Upper lobe of right lung (tissue), 1 donor: ENCODE measurements at regions not wholly inside any gene's neighbourhood (a gene's known extent, or its start where the extent isn't known, plus 50 kb on each side); places are given as distances from the start of the nearest gene placed in this dataset.
"Not testable (repeated sequence)": the region's sequence is repeated elsewhere in the genome, so short reads cannot be mapped to it uniquely, and the experiment has no call there.

Experiments used
- ATAC-seq: fragments of 200-7000 bp; cut with Tn5 transposase; one replicate; pipeline ENCODE4 v1.9.1; 2020; ENCODE audit warnings: mild to moderate bottlenecking, moderate library complexity
- DNase-seq: peaks from one replicate; pipeline ENCODE4 v3.0.0-alpha.2; 2020
- H3K27ac ChIP-seq: fragments of 200-600 bp; one replicate; pipeline ENCODE4 v1.8.0; 2022
- H3K27me3 ChIP-seq: fragments of 200-600 bp; one replicate; pipeline ENCODE4 v1.8.0; 2022; ENCODE audit warnings: mild to moderate bottlenecking
- H3K36me3 ChIP-seq: fragments of 200-600 bp; one replicate; pipeline ENCODE4 v1.8.0; 2022
- H3K4me1 ChIP-seq: fragments of 200-600 bp; one replicate; pipeline ENCODE4 v1.8.0; 2022
- H3K4me3 ChIP-seq: fragments of 200-600 bp; one replicate; pipeline ENCODE4 v1.8.0; 2022; ENCODE audit warnings: mild to moderate bottlenecking
- H3K9me3 ChIP-seq: fragments of 200-600 bp; one replicate; pipeline ENCODE4 v1.8.0; 2022
- CTCF ChIP-seq: fragments of 200-600 bp; IDR thresholded peaks from one replicate; pipeline ENCODE4 v1.8.0; 2022; ENCODE audit warnings: antibody characterized with exemption
- intact Hi-C: fragments of 100-400 bp; cut with DNase I; formaldehyde crosslinking; loops from one replicate; pipeline ENCODE4 v1.11.0; 2022
- donor health status: DM: no; HTN: yes; CAD: no; lungs with severe emphysema.

- no peak overlapping the region for H3K27ac ChIP-seq
- intact Hi-C loops: no loop called here
- ATAC-seq: no peak
- H3K36me3 ChIP-seq: no peaks in the 10 kb centered on the region
- no peaks in the 10 kb centered on the region for H3K9me3 ChIP-seq
- H3K4me1 ChIP-seq: peaks cover 3% of the 10 kb centered on the region
- H3K27me3 ChIP-seq: no peaks in the 10 kb centered on the region
- no peak overlapping the region for H3K4me3 ChIP-seq
- TF ChIP-seq CTCF: no peak
- no peak for DNase-seq
These were observed 514.4 kb upstream of the TBL1XR1 start for GRCh38 chr3:177711637-177712036.

DNA sequence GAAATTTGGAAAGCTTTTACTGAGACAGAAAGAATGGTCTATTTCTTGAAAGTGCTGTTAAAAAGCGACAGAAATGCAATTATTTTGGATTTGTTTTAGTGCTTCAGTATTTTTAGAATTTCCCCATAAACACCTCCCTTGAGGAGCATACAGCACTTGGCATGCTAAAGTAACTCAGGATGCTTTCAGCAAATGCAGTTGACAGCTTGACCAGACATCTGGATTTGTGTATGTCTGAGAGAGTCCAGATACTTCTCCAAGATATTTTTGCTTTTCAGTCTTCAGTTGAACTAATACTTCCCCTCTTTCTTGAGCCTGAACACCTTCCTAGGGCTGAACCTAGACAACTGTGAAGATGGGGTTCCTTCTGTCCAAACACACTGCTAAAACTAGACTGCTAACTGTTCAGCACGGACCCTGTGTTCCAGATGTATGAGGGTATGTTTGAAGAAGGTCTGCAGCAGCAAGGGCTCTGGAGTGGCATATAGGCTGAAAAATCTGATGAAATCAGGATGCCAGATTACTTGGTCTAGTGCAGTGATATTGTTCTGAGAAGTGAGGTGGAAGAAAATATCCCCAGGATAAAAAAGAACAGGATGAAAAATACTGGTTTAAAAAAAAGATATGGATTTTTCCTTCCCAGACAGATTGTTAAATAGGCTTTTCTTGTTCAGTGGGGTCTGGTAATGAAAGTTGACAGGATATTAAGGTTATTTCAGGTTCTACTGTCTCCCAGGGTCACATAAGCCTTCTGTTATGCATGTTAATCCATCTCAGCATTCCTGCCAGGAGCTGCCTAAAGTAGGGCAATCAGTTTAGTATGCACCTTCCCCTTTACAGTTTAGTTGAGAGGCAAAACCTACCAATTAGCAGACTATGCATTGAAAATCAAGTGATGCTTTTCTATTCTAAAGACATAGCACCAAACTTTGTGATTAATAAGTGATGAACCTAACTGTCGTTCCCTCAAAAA, 516.9 kb upstream of the TBL1XR1 start:
- ATAC-seq: no peak
- intact Hi-C loops: no loop called here
- TF ChIP-seq CTCF: no peak

DNA sequence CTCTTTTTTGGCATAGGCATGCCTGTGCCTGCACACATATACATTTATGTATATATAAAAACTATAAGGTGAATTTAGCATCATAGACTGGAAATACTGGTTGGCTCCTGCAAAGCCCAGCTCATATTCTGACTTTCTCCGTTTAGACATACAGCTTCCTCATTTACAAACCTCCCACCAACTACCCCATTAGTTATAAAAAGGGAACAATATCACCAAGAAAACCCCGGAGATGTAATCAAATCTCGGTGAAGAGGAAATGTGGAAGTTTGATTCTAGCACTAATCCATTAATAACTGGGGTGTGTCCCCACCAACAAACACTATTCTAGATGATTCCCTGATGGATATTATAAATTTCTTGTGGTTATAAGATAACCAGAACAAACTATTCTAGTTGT, 517.7 kb upstream of the TBL1XR1 start:
- TF ChIP-seq CTCF: no peak
- no peak overlapping the region for H3K4me3 ChIP-seq
- H3K27ac ChIP-seq: no peak overlapping the region
- DNase-seq (no peak), ATAC-seq (peak; percentile 72)
- intact Hi-C loops: no loop called here
- no peaks in the 10 kb centered on the region for H3K36me3 ChIP-seq
- no peaks in the 10 kb centered on the region for H3K9me3 ChIP-seq
- no peaks in the 10 kb centered on the region for H3K27me3 ChIP-seq
- H3K4me1 ChIP-seq: peaks cover 3% of the 10 kb centered on the region

More for the DNA sequence above, 516.9 kb upstream of the TBL1XR1 start:
- Histone ChIP-seq H3K4me3 (no peak overlapping the region), H3K36me3 (no peaks in the 10 kb centered on the region), H3K4me1 (peaks cover 3% of the 10 kb centered on the region), H3K9me3 (no peaks in the 10 kb centered on the region), H3K27ac (no peak overlapping the region), H3K27me3 (no peaks in the 10 kb centered on the region)
- DNase-seq: no peak

DNA sequence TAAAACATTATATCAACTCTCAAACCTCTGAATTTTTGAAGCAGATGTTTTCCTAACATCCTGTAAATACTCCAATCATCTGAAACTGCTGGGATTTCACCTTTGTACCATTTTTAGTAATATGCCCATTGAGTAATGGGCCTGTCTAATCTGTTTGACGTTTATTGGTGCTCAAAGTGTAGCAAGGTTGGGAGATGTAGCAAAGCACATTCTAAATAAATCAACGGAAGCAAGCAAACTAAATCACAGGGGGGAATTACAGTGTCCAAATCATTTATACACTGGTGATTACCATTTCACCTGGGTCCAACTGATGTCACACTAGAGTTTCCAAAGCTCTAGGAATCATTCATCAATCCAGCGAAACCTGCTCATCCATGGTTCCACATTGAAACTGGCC, 518.7 kb upstream of the TBL1XR1 start:
- peaks cover 3% of the 10 kb centered on the region for H3K4me1 ChIP-seq
- H3K36me3 ChIP-seq: no peaks in the 10 kb centered on the region
- no peaks in the 10 kb centered on the region for H3K9me3 ChIP-seq
- DNase-seq: no peak
- H3K27me3 ChIP-seq: no peaks in the 10 kb centered on the region
- intact Hi-C loops: no loop called here
- H3K4me3 ChIP-seq: no peak overlapping the region
- H3K27ac ChIP-seq: no peak overlapping the region
- TF ChIP-seq CTCF: no peak
- no peak for ATAC-seq

GRCh38 chr3:177720927-177721326, 523.6 kb upstream of the TBL1XR1 start:
- H3K27me3 ChIP-seq, H3K9me3 ChIP-seq, H3K36me3 ChIP-seq, H3K27ac ChIP-seq, ATAC-seq, H3K4me3 ChIP-seq, DNase-seq, intact Hi-C loops: not testable (repeated sequence)
- peaks cover 44% of the 10 kb centered on the region for H3K4me1 ChIP-seq

DNA sequence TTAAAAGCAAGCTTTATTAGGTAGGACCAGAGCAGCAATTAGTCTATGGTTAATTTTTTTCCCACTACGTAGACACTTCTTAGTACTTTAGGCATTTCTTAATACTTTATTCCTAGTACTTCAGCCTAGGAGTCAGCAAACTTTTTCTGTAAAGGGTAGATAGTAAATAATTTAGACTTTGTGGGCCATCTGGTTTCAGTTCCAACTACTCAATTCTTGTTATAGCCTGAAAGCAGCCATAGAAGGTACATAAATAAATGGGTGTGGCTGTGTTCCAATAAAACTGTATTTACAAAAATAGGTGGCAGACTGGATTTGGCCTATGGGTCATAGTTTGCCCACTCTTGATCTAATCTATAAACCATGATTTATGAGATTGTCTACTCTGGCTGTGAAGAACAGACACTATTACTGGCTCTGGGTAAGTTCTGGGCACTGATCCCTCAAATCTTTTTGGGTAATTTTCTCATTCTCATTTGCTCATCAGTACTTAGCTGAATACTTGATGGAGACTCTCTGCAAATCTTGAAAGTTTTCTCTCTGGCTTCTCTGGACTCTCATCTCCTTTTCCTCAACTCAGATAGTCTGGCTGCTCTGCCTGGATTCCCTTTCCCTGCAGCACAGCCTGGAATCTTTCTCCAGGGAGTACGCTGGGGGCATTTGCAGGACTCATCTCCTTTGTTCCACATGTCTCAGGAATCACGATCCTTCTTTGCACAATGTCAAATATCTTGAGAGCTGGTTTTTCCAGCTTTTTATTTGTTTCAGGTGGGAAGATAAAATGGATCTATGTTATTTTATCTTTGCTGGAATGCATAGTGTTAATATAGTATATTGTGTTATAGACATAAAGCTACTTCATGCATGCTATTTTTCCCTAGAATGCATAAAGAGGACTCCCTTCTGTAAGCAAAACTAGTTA, 524.8 kb upstream of the TBL1XR1 start:
- DNase-seq (no peak), ATAC-seq (no peak)
- TF ChIP-seq CTCF: no peak
- no peaks in the 10 kb centered on the region for H3K36me3 ChIP-seq
- H3K27ac ChIP-seq: no peak overlapping the region
- peaks cover 46% of the 10 kb centered on the region for H3K4me1 ChIP-seq
- no peak overlapping the region for H3K4me3 ChIP-seq
- H3K27me3 ChIP-seq: no peaks in the 10 kb centered on the region
- intact Hi-C loops: no loop called here
- H3K9me3 ChIP-seq: no peaks in the 10 kb centered on the region
